BLaER1 treated with 17β-estradiol and CSF1 and Interleukin-3, amounts not matched to agents 10 nM and 100 nM (cell line): ENCODE measurements at regions not wholly inside any gene's neighbourhood (a gene's known extent, or its start where the extent isn't known, plus 50 kb on each side); places are given as distances from the start of the nearest gene placed in this dataset.

ENCODE experiments used
- H3K27ac ChIP-seq, 11 experiments: shearing (Covaris generic); formaldehyde crosslinking; 2 replicates each; pipeline ENCODE4 v1.8.1; 2022
- H3K27me3 ChIP-seq, 11 experiments: shearing (Covaris generic); formaldehyde crosslinking; 2 replicates each; pipeline ENCODE4 v1.8.1; 2022
- H3K36me3 ChIP-seq, 11 experiments: shearing (Covaris generic); formaldehyde crosslinking; 2 replicates each; pipeline ENCODE4 v1.8.1; 2022
- H3K4me1 ChIP-seq, 10 experiments: shearing (Covaris generic); formaldehyde crosslinking; 2 replicates each; pipeline ENCODE4 v1.8.1; 2022
- H3K4me2 ChIP-seq, 11 experiments: shearing (Covaris generic); formaldehyde crosslinking; 2 replicates each; pipeline ENCODE4 v1.8.1; 2022
- H3K4me3 ChIP-seq, 10 experiments: shearing (Covaris generic); formaldehyde crosslinking; 2 replicates each; pipeline ENCODE4 v1.8.1; 2022
- H3K9ac ChIP-seq, 11 experiments: shearing (Covaris generic); formaldehyde crosslinking; 2 replicates each; pipeline ENCODE4 v1.8.1; 2022
- H3K9me3 ChIP-seq, 11 experiments: shearing (Covaris generic); formaldehyde crosslinking; replicated peaks in 1 of 11; 2 replicates each; pipeline ENCODE4 v1.8.1; 2022
- H4K20me1 ChIP-seq, 11 experiments: shearing (Covaris generic); formaldehyde crosslinking; 2 replicates each; pipeline ENCODE4 v1.8.1; 2022
- Cebpa-rat ChIP-seq, 11 experiments: shearing (Covaris generic); IDR thresholded peaks; 2 replicates each; pipeline ENCODE4 v1.8.1; 2022

DNA sequence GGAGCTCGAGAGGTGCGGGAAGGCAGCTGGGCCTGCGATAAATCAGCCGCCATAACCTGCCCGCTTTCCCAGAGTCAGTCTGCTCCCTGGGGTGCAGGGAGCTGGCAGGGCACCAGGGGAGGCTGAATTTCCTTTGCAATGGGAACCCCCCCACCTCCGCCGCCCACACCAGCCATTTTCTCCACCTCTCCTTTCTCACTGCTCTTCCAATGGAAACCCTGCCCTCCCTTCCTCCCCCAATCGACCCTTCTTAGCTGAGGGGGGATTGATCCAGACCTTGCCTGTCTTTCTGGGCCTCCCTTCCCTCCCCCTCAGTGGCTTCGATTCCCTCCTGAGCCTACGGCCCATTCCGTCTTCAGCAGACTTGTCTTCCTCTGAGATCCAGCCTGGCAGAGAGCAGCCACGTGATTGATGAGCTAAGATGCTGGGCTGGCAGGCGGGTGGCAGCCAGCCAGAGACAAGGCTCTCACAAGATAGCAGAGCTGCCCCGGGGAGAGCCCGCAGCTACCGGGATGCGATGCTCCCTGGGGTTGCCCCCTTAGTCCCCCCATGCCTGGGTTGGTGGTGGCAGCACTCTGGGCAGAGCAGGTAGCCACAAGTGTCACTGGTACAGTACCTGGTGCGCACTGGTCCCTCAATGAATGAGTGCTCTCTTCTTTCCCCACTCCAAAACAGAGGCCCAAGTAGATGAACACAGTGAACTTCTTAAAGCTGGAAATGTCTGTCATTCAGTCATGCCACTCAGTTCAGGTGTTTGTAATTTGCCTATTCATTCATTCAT, 53.7 kb upstream of the FABP6 start:
- Histone ChIP-seq H3K4me1 (peaks cover 33 to 79% (median 67%) of the 10 kb centered on the region in 10 experiments), H3K9me3 (no peaks in the 10 kb centered on the region), H3K9ac (peak overlapping the region in 5 of 11 experiments; percentile 1 to 32 (median 13); a peak in 4 of 22 replicates), H3K4me2 (peak overlapping the region; percentile 47 to 79 (median 71)), H4K20me1 (no peaks in the 10 kb centered on the region), H3K4me3 (no peak overlapping the region), H3K27ac (peak overlapping the region in 6 of 11 experiments; percentile 8 to 51 (median 36); a peak in 8 of 22 replicates), H3K36me3 (no peaks in the 10 kb centered on the region), H3K27me3 (no peaks in the 10 kb centered on the region)
- TF ChIP-seq Cebpa-rat (IDR thresholded peaks at IDR 0.05) = no peak

DNA sequence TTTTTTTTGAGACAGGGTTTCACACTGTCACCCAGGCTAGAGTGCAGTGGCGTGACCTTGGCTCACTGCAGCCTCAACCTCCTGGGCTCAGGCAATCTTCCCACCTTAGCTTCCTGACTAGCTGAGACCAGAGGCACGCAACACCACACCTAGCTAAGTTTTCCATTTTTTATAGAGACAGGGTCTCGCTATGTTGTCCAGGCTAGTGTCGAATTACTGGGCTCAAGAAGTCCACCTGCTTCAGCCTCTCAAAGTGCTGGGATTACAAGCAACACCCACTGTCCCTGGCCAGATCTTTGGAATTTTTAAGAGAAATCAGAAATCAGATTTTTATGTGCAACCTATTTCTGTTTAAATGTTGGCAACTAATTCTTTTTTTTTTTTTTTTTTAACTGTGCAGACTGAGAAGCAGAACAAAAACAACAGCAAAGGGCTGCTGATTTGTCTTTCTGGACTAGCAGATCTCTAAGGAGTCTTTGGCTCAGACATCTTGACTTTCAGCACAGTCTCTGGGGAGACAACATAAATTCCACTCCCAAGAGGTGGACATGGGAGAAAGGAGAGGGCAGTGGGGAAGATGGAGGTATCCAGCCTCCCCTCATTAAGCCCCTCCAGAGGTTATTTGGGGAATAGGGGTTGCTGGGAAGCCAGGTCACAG, 54.4 kb upstream of the FABP6 start:
- H4K20me1 ChIP-seq = no peaks in the 10 kb centered on the region
- H3K4me2 ChIP-seq = peak overlapping the region; percentile 47 to 79 (median 71)
- peaks cover 29 to 78% (median 67%) of the 10 kb centered on the region in 10 experiments for H3K4me1 ChIP-seq
- H3K4me3 ChIP-seq = no peak overlapping the region
- TF ChIP-seq Cebpa-rat (IDR thresholded peaks at IDR 0.05) = no peak
- H3K9ac ChIP-seq = peak overlapping the region in 3 of 11 experiments; percentile 1 to 30 (median 5); a peak in 2 of 22 replicates
- peak overlapping the region in 6 of 11 experiments; percentile 8 to 51 (median 36); a peak in 5 of 22 replicates for H3K27ac ChIP-seq
- H3K9me3 ChIP-seq = no peaks in the 10 kb centered on the region
- H3K36me3 ChIP-seq = no peaks in the 10 kb centered on the region
- H3K27me3 ChIP-seq = no peaks in the 10 kb centered on the region

DNA sequence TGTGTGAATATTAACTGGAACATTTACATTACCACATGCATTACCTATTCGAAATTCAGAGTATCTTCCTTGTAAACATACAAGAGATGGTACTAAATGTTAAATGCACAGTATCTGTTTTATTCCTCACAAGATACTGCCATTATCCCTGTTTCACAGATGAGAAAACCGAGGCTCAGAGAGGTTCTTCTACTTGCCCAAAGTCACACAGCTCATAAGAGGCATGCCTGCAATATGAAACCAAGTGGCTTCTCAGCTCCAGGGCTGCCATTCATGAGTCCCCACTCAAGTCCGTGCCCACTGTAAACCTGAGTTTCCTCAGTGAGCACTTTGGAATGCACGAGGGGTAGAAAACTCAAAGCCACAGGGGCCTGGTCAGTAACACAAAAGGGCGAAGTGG, 55.0 kb upstream of the FABP6 start:
- Histone ChIP-seq H3K4me1 (peaks cover 36 to 78% (median 67%) of the 10 kb centered on the region in 10 experiments), H3K27ac (no peak overlapping the region), H3K4me3 (no peak overlapping the region), H3K36me3 (no peaks in the 10 kb centered on the region), H3K9me3 (no peaks in the 10 kb centered on the region), H4K20me1 (no peaks in the 10 kb centered on the region), H3K27me3 (no peaks in the 10 kb centered on the region), H3K9ac (no peak overlapping the region), H3K4me2 (peak overlapping the region in 6 of 11 experiments; percentile 47 to 79 (median 73); a peak in 6 of 22 replicates)
- TF ChIP-seq Cebpa-rat (IDR thresholded peaks at IDR 0.05) = no peak

DNA sequence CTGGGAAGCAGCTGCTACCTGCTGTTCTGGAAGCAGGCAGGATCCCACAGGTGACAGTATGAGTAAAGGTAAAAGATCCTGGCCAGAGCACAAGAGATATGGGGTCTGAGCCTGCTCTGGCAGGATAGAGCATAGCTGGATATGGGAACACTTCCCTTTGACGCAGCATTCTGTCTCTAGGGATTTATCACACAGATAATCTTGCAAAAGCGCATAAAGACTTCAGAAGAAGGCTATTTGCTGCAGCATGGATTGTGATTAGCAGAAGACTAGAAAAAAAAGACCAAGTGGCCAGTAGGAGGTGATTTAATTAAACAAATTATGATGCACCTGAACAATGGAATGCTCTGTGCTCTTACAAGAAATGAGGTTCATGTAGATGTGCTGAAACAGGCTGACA, 52.4 kb upstream of the PWWP2A start:
- Histone ChIP-seq H3K4me1 (peaks cover 50 to 77% (median 69%) of the 10 kb centered on the region in 10 experiments), H3K36me3 (no peaks in the 10 kb centered on the region)

DNA sequence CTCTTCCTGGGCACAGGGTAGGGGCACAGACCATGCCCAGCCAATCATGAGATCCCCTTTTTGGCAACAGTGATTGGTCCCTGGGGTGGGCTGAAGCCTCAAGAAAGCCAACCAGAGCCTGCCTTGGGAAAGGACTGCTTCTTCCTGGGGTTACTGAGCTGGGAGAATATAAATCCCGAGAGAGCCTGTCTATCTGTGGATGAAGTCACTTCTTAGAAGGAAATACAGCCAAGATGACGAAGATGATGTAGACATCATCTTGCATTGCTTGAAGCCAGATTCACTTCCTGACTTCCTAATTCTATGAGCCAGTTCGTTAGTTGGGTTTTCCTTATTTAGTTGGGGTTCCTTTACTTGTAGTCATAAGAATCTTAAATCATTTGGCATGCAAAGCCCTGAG, 50.1 kb upstream of the PWWP2A start:
- Histone ChIP-seq H3K4me3 (peak overlapping the region in 2 of 10 experiments; percentile 4 to 37; a peak in 2 of 20 replicates), H3K4me1 (peaks cover 55 to 77% (median 70%) of the 10 kb centered on the region in 10 experiments), H3K4me2 (peak overlapping the region; percentile 62 to 91 (median 78)), H3K9ac (peak overlapping the region in 5 of 11 experiments; percentile 16 to 34 (median 29); a peak in 3 of 22 replicates), H3K27me3 (no peaks in the 10 kb centered on the region), H4K20me1 (no peaks in the 10 kb centered on the region), H3K36me3 (no peaks in the 10 kb centered on the region), H3K9me3 (no peaks in the 10 kb centered on the region), H3K27ac (peak overlapping the region in 10 of 11 experiments; percentile 28 to 71 (median 64); a peak in 19 of 22 replicates)
- TF ChIP-seq Cebpa-rat (IDR thresholded peaks at IDR 0.05) = no peak

More for the DNA sequence above, 52.4 kb upstream of the PWWP2A start:
- Histone ChIP-seq H3K27me3 (no peaks in the 10 kb centered on the region), H3K4me3 (no peak overlapping the region), H3K9ac (no peak overlapping the region), H3K9me3 (no peaks in the 10 kb centered on the region), H3K27ac (no peak overlapping the region), H4K20me1 (no peaks in the 10 kb centered on the region), H3K4me2 (peak overlapping the region in 9 of 11 experiments; percentile 27 to 63 (median 33); a peak in 18 of 22 replicates)
- TF ChIP-seq Cebpa-rat (IDR thresholded peaks at IDR 0.05) = no peak
